Astrocyte (in vitro differentiated cells and primary cell): ENCODE measurements at regions not wholly inside any gene's neighbourhood (a gene's known extent, or its start where the extent isn't known, plus 50 kb on each side); places are given as distances from the start of the nearest gene placed in this dataset.

Experiments
- DNase-seq: peaks from one replicate; pipeline ENCODE4 v3.0.0-alpha.2; 2010; ENCODE audit warnings: low read depth
- FAIRE-seq: peaks from 2 replicates; lab custom pipeline; 2011; peaks lifted over from hg19 to GRCh38; lab: Jason Lieb, UNC
- H2AFZ ChIP-seq: 2 replicates; pipeline ENCODE4 v1.6.0; 2012; ENCODE audit warnings: low read depth, low read length, inconsistent platforms
- H3K27ac ChIP-seq: 2 replicates; pipeline ENCODE4 v1.5.1; 2011; ENCODE audit warnings: low read depth, low read length, inconsistent platforms
- H3K27me3 ChIP-seq: 2 replicates; pipeline ENCODE4 v1.6.0; 2011; ENCODE audit warnings: low read length, inconsistent platforms; ENCODE audit not compliant: insufficient read depth
- H3K36me3 ChIP-seq: 2 replicates; pipeline ENCODE4 v1.5.1; 2011; ENCODE audit warnings: low read length, inconsistent platforms; ENCODE audit not compliant: insufficient read depth
- H3K4me1 ChIP-seq: 2 replicates; pipeline ENCODE4 v1.5.1; 2011; ENCODE audit warnings: low read length, inconsistent platforms; ENCODE audit not compliant: insufficient read depth
- H3K4me2 ChIP-seq: 2 replicates; pipeline ENCODE4 v1.6.0; 2012; ENCODE audit warnings: low read length, inconsistent platforms
- H3K4me3 ChIP-seq: 2 replicates; pipeline ENCODE4 v1.5.1; 2011; ENCODE audit warnings: low read depth, mild to moderate bottlenecking, low read length, inconsistent platforms; ENCODE audit not compliant: insufficient read depth
- H3K79me2 ChIP-seq: 2 replicates; pipeline ENCODE4 v1.6.0; 2012; ENCODE audit warnings: mild to moderate bottlenecking, low read length, inconsistent platforms; ENCODE audit not compliant: insufficient read depth
- H3K9ac ChIP-seq: 2 replicates; pipeline ENCODE4 v1.6.0; 2012; ENCODE audit warnings: mild to moderate bottlenecking, low read length, inconsistent platforms
- H3K9me3 ChIP-seq: 2 replicates; pipeline ENCODE4 v1.5.1; 2012; ENCODE audit warnings: low read depth, mild to moderate bottlenecking, low read length, inconsistent platforms; ENCODE audit not compliant: insufficient read depth
- H4K20me1 ChIP-seq: 2 replicates; pipeline ENCODE4 v1.6.0; 2012; ENCODE audit warnings: low read length, inconsistent platforms; ENCODE audit not compliant: insufficient read depth
- H3K27ac Mint-ChIP-seq: one replicate; pipeline ENCODE4 v1.8.0; 2021; ENCODE audit warnings: mild to moderate bottlenecking, mixed read lengths; ENCODE audit not compliant: unreplicated experiment
- H3K27me3 Mint-ChIP-seq: one replicate; pipeline ENCODE4 v1.8.0; 2021; ENCODE audit warnings: low read depth, mixed read lengths; ENCODE audit not compliant: unreplicated experiment
- H3K36me3 Mint-ChIP-seq: one replicate; pipeline ENCODE4 v1.8.0; 2021; ENCODE audit warnings: low read depth, mixed read lengths; ENCODE audit not compliant: unreplicated experiment
- H3K4me1 Mint-ChIP-seq: one replicate; pipeline ENCODE4 v1.8.0; 2021; ENCODE audit warnings: low read depth, mixed read lengths; ENCODE audit not compliant: unreplicated experiment
- H3K4me3 Mint-ChIP-seq: one replicate; pipeline ENCODE4 v1.8.0; 2021; ENCODE audit warnings: mild to moderate bottlenecking, moderate library complexity, mixed read lengths; ENCODE audit not compliant: unreplicated experiment
- H3K9me3 Mint-ChIP-seq: one replicate; pipeline ENCODE4 v1.8.0; 2021; ENCODE audit warnings: mild to moderate bottlenecking, mixed read lengths; ENCODE audit not compliant: unreplicated experiment
- CTCF ChIP-seq: IDR thresholded peaks from 2 replicates; pipeline ENCODE4 v1.5.1; 2011; ENCODE audit warnings: low read depth, mild to moderate bottlenecking, inconsistent platforms, low read length, moderate library complexity; ENCODE audit not compliant: insufficient read depth
- EZH2 ChIP-seq: IDR thresholded peaks from 2 replicates; pipeline ENCODE4 v1.6.1; 2012; ENCODE audit warnings: mild to moderate bottlenecking, low read length, inconsistent platforms; ENCODE audit not compliant: insufficient read depth

- Histone ChIP-seq H3K9ac (no peak overlapping the region), H3K27ac (no peak overlapping the region), H3K4me3 (no peak overlapping the region), H3K9me3 (no peaks in the 10 kb centered on the region), H3K27me3 (no peaks in the 10 kb centered on the region), H4K20me1 (no peaks in the 10 kb centered on the region), H3K4me1 (no peaks in the 10 kb centered on the region), H3K36me3 (no peaks in the 10 kb centered on the region), H3K79me2 (no peaks in the 10 kb centered on the region), H3K4me2 (no peak overlapping the region), H2AFZ (no peak overlapping the region)
- H3K27me3 Mint-ChIP-seq: no peaks in the 10 kb centered on the region
- no peaks in the 10 kb centered on the region for H3K36me3 Mint-ChIP-seq
- peaks cover 9% of the 10 kb centered on the region for H3K9me3 Mint-ChIP-seq
- no peak overlapping the region for H3K27ac Mint-ChIP-seq
- peaks cover 9% of the 10 kb centered on the region for H3K4me1 Mint-ChIP-seq
- no peak for TF ChIP-seq CTCF
- TF ChIP-seq EZH2: no peak
- FAIRE-seq: no peak
- H3K4me3 Mint-ChIP-seq: no peak overlapping the region
- peak; percentile 1 for DNase-seq
Observed at GRCh38 chr4:12889054-12889453, 595.1 kb downstream of the RAB28 start.

DNA sequence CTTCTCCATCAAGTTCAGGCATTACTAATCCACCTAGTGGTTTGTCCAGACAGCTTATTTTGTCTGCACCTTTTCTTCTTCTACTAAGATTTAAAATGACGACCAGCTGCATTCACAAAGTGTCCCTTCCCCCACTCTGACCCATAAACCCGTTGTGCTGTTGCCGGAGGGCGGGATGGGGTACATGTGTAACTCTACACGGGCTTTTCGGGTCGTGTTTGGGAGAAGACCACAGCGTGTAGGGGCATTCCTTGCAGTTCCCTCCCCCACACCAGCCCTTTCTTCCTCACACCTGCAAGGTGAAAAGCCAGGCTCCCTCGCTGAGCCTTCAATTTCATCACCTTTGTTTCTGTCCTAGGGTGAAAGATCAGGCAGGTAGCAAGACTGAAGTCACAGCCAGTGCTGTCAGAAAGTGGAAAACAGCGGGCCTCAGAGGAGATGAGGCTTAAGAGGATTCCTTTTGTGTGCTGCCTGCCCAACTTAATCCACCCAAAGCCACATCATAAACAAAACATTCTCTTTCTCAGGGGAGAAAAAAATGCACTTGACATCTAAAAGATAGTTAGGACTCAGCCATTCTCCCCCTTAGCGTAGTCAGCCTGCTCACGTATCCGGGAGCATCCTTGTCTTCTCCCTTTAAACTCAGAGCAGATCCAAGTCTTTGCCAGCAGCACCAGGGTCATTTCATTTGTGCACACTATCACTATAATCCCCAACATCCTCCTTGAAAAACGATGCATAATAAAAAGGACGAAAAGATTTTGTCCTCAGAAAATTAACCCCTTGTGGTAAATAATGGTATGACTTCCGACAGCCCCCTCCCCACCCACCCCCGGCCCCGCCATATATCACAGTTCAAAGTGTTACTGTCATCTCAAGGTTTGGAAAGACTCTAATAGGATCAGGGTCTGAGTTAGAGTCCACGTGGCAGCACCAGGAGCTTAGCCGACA is 599.0 kb downstream of the RAB28 start:
- no peak overlapping the region for H3K4me3 ChIP-seq
- Mint-ChIP-seq H3K27ac (no peak overlapping the region), H3K4me3 (no peak overlapping the region), H3K9me3 (peaks cover 9% of the 10 kb centered on the region), H3K4me1 (peaks cover 9% of the 10 kb centered on the region), H3K27me3 (no peaks in the 10 kb centered on the region), H3K36me3 (no peaks in the 10 kb centered on the region)
- H3K36me3 ChIP-seq: no peaks in the 10 kb centered on the region
- DNase-seq: no peak
- H4K20me1 ChIP-seq: no peaks in the 10 kb centered on the region
- no peak for FAIRE-seq
- H3K9ac ChIP-seq: no peak overlapping the region
- H3K9me3 ChIP-seq: no peaks in the 10 kb centered on the region
- no peak overlapping the region for H3K27ac ChIP-seq
- TF ChIP-seq CTCF (no peak), EZH2 (no peak)
- H2AFZ ChIP-seq: no peak overlapping the region
- H3K4me2 ChIP-seq: no peak overlapping the region
- H3K4me1 ChIP-seq: no peaks in the 10 kb centered on the region
- no peaks in the 10 kb centered on the region for H3K79me2 ChIP-seq
- H3K27me3 ChIP-seq: no peaks in the 10 kb centered on the region
